Activated CD4-positive, alpha-beta T cell treated with anti-CD3 and anti-CD28 coated beads for 24 hours (primary cell): ENCODE measurements at regions not wholly inside any gene's neighbourhood (a gene's known extent, or its start where the extent isn't known, plus 50 kb on each side); places are given as distances from the start of the nearest gene placed in this dataset.
A peak's percentile ranks its signal among the peaks of the same experiment; 100 is the strongest.

Experiments
- DNase-seq, 2 donors: peaks; one replicate each; pipeline ENCODE4 v3.0.0-alpha.2; 2020; ENCODE audit warnings: low read depth in 2 of 2

DNA sequence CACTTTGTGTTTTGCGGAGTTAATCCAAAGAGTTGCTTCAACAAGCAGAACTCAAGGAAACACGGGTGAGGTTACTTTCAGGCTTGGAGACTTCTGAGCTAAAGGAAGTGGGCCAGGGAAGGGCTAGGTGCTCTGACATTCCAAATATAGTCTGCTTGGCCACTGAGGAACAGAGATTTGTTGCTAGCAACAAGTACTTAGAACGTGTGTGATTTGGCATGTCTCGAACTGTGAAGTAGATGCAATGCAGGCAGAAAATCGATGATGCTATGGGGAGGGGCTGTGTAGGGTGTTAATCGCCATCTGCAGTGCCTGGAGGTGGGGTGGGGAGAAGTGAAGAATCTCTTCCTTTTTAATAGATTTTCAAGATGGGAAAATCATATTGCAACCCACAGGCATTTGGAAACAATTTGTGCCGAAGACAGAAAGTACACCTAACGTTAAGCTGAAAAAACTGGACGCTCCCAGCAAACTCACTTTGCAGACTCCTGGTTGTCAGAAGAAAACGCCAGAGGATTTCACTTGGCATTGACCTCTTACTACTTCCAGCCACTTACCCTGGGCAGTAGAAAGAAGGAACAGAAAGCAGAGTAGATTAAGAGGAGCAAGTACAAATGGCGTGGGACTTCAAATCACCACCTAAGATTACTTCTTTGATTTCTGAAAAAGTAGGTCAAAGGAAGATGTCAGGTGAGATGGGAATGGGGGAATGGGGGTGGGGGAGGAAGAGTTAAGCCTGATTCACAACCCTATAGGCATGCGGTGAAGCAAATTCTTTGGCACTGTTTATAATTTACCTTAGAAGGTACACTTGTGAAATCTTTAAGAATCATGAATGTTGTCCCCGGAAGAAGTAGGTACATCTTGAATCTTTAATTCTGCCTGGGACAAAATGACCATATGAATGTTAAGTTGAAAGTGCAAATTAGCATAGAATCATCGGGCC, 314.1 kb downstream of the CD83 start:
- no peak for DNase-seq

DNA sequence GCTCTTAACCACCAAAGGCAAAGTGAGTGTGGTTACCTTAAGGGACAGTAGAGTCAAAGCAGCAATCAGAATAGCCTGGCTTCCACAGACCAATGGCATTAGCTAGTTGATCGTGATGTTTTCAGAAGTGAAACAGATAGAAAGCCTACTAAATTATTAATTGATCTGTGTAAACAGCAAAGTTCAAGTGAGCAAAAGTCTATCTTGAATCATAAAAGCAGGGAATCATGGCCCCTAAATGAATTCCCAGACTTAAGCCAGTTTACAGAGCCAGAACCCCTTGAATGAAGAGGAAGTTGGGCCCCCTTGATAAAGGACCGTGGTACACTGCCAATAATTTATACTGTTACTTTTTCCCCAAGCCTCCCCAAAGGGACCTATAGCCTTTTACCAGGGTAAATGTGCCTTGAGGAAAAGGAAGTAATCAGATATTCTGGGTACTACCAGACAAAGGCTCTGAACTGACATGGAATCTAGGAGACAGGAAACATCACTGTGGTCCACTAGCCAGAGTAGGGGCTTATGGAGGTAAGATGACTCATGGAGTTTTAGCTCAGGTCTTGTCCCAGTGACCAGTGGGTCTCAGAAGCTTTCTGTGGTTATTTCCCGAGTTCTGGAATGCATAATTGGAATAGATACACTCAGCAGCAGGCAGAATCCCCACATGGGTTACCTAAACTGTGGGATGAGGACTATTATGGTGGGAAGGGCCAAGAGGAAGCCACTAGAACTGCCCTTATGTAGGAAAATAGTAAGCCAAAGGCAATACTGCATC, 317.5 kb downstream of the CD83 start:
- no peak for DNase-seq

DNA sequence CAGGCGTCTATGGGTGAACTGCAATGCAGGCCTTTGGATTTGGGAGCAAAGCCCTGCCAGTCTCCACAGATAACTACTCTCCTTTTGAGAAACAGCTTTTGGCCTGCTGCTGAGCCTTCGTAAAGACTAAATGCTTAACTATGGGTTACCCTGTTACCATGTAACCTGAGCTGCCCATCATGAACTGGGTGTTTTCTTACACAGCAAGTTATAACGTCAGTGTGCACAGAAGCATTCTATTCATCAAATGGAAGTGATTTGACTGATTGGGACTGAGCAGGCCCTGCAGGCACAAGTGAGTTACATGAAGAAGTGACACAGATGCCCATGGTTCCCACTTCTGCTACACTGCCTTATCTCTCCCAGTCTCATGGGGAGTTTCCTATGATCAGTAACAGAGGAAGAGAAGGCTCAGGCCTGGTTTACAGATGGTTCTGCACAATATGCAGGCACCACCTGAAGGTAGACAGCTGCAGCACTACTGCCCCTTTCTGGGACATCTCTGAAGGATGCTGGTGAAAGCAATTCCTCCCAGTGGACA, 319.1 kb downstream of the CD83 start:
- DNase-seq: no peak

DNA sequence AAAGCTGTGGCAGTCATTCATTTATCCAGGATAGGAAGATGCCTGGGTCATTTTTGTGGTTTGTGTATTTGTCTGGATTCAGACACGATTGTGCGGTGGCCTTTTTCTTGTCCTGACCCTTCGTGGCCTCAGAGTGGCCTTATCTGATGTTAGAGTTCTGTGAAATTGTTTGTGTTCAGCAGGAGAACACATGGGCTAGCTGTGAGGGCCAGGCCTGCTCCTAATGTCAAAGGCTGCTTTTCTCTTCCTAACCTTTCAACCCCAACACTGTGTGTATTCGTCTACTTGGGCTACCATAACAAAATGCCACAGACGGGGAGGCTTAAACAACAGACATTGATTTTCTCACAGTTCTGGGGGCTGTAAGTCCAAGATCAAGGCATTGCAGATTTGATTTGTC, 321.8 kb downstream of the CD83 start:
- DNase-seq: no peak

DNA sequence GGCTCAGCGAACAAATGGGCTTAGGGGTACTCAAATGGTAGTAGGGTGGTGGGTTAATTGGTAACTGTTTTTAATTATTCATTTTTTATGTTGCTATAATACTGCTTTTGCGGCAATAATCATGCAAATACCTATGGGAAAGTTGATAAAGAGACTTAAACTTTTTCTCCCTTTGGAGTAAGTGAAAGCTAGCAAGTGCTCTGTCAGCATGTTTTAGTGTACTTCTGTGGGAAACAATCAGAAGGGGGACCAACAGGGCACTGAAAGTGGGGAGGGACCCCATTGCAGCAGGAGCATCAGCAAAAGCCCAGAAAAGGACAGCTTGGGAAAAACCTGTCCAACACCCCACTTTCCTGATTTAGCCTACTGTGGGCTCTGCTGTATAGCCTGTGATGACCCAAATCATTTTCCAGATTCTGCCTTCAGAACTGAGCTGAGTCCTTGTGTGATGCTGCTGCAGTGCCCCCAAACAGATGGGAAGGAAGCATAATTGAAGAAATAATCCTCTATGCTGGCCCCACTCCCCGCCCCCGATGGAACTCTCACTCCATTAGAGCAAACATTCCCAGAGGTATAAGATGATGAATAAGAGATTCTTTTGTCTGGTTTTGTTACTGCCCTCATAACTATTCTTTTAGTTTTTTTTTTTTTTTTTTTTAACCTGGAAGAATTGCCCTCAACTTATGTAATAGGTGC, 322.8 kb downstream of the CD83 start:
- DNase-seq: no peak

DNA sequence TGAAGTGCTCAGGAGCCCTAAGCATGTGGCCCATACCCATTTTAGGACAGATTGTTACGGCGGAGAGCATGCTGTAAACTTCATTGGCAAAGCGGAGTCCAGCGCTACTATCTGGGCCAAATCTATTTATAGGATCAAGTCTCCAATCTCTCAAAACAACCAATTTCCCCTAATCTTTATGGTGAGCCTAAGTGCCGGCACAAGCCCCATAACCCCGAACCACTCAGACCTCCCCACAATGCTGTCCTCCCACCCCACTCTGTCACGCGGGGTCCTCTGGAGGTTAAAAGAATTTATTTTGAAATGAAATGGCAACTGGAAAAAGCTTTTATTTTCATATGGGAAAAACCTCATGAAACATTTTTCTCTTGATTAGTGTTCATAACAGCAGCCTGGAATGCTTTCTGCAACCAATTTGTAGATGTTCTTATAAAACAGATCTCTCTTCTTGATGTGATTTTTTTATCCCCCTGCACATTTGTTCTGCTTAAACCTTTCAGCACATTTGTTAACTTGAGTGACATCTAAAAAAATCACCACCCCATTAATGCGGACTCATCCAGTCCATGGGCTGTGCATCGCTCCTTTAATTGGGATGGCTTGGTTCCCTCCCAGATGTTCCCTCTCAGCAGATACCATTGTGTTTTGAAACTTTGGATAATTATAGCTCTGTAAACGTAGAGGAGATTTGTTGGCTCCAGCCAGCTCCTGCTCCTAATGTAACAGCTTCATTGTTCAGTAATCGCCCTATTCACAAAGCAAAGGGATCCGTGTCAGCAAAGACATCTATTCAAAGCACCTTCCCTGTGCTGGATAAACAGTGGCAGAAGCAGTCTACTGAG, 323.6 kb downstream of the CD83 start:
- DNase-seq: no peak

DNA sequence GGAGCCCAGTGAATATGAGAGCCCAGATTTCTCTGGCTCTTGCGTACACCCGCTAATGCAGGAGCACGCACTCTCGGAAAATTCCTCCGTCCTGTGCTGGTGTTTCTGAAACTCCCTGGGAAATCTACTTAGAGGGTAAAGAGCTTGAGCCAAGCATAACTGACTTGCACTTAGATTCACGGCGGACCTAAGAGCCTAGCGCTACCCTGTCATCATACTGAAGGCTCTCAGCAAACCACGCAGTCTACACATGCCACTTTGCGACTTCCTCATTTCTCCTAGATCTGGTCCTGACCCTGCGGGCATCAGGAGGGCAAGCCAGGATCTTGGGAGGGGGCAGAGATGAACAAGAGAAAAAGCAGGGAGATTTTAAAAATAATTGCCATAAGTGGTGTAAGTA, 324.7 kb downstream of the CD83 start:
- DNase-seq: no peak

DNA sequence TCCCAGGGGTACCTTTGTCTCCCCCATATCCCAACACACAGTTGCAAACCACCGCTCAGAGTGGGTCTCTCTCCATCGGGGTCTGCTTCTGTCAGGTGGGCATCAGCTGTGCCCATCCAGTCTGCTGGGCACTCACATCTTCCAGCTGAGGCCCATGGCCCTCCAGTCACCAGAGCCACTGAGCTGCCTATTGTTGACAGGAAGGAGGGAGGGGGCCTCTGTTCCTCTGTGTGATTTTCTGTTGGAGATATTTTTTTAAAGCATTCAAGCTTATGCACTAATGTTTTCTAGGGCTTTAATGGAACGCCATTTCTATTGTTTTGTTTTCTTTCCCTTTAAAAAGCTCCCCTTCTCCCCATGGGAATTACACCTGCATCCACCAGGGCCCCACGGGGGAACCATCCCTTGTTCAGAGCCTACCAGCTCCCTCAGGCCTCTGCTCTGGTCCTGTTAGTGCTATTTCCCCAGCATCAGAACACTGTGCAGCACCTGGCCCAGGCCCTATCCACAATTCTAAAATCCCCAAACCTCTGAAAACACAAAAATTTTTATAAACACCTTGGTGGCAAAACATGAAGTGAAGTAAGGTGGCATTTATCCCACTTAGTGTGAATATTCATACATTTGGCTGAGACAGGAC, 326.2 kb downstream of the CD83 start:
- no peak for DNase-seq

DNA sequence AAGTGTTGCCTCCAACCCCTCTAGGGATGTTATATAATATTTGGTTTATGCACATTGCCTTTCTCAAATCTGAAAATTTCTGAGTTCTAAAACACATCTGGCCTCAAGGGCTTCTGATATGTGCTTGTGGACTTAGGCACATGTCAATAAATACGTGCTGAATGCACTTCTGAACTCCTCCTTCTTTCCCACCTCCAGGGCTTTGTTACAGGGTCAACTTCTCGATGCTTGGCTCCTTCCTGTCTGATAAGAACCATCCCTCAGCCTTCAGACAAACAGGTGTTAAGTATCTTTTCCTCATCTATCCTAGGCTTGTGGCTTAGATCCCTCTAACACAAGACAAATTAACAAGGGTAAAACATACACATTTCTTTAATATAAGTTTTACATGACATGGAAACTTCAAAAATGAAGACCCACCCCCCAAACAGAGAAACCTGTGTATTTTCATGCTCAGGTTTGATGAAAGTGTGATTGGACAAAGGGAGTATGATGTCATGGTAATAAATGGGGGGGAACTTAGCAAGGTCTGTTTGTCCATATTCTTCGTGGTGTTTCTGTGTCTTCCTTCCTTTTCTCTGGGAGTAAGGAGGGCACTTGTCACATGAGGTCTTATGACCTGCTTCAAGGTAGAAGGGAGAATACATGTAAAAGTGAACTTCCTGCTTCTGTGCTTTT, 326.9 kb downstream of the CD83 start:
- no peak for DNase-seq

DNA sequence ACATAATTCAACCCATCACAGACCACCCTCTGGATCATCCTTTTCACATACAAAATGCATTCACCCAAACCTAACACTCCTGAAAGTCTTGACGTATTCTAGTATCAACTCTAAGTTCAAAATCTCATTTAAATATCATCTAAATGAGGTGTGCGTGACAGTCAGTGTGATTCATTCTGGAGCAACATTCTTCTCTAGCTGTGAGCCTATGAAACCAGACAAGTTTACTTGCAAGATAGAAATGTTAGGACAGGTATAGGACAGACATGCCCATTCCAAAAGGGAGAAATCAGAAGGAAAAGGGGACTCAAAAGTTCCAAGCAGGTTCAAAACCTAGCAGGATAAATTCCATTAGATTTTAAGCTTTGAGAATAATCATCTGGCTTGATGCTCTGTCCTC, 329.7 kb downstream of the CD83 start:
- DNase-seq: no peak

DNA sequence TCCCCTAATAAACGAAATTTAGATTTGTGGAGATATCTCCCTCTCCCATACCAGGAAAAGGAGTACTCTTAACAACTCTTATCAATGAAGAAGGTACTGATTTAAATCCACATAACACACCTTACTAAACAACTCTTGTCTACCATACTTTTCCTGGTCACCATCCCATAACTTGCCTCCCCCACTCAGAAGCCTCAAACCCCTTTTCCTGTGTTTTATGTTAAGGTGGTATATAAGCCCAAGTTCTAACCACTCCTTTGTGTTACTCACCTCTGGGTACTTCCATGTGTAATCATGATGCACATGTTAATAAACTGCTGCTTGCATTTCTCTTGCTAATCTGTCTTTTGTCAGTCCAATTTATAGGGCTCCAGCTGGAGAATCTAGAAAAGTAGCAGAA, 330.7 kb downstream of the CD83 start:
- DNase-seq: no peak

DNA sequence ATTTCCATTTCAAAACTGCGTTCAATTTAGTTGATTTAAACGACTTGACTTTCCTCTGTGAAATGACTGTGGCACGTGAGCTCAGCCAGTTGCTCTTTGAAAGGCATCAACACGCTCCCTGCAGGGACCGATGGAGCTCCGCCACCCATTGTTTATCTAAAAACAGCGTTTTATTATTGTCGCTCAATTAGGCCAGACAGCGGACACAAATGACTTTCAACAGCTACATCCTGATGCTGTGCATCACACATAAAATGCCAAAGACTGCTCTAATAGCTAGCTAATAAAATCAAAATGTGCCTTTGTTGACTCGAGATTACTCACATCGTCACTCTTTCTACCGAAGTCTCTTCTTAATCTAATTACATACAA, 332.5 kb downstream of the CD83 start:
- no peak for DNase-seq

DNA sequence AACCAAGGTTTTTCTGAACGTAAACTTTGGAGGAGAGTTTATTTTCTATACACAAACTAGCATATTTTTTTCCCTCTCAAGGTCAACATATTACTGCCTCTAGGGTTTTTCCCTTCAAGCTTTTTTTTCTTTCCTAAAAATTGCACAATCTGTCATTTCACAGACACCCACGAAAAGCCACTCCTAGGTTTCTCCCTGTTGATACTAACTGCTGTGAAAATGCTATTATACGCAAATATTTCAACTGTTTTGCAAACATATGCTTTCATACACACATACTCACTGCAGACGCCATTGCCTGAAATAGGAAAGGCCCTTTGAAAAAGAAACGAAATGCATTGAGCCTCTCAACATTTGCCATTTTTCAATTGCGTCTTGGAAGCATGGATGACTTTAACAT, 333.0 kb downstream of the CD83 start:
- no peak for DNase-seq

DNA sequence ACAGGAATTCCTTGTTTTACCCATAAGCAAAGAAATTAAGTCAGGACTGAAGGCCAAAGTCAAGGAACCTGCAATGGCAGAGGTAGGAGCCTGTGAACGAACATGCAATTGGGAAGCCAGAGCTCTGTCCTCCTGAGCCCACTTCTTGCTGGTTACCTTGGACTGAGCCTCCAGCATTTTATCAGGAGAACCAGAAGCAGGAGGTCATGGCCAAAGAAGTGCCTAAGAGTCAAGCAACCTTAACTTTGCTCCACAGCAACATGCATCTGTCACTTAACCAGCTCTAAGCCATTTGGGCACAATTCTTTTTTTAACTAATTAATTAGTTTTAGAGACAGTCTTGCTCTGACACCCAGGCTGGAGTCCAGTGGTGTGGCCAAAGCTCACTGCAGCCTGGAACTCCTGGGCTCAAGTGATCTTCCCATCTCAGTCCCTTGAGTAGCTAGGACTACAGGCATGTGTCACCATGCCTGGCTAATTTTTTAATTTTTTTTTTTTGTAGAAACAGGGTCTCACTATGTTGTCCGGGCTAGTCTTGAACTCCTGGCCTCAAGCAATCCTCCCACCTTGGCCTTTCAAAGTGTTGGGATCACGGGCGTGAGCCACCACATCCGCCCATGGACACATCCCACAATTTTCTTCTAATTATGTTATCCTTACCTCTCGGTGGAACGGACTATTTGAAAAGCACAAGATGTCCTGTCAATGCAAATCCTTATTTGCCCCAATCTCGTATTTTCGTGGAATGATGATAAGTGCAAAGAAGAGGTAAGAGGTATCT, 334.2 kb downstream of the CD83 start:
- DNase-seq: no peak

DNA sequence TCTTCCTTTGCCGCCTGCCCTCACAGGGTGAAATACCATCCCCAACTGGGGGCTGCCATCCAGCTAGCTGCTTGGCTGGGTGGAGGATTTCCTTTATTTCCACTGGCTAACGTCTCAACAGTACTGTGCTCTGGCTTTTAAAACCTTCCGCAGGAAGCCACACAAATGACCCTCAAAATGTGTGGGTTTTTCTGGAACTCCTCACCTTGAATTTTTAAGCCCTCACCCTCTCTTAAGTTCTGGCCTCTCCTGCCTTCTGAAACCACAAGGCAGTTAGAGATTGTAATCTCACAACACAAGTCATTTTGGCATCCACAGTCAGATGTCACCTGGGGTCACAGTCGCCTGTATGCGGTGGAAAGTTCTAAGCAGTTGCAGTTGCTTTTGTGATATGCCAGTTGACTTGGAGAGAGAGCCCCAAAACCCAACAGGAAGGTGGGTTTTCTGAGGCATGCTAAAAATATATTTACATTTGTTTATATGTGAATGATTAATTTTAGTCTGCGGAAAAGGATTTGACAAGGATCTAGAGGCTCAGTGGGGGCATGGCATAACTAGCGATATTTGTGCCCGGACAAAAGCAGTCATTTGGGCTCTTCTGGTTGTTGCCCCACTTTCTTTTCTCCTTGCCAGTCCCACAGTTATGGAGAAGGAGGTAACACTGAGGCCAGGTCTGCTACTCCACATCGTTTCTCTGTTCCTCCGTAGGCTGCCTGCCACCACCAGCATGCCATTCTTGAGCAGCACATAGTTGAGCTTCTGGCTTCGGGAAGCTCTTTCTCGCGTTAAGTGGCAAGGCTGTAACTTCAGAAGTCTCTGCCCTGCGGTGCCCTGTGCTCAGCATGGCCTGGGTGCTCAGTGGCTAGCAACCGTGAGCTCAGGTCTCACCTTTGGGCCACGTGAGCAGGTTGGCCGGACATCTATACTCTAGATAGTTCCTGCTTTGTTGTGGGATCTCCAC, 335.3 kb downstream of the CD83 start:
- DNase-seq: peak; percentile 26 to 31

DNA sequence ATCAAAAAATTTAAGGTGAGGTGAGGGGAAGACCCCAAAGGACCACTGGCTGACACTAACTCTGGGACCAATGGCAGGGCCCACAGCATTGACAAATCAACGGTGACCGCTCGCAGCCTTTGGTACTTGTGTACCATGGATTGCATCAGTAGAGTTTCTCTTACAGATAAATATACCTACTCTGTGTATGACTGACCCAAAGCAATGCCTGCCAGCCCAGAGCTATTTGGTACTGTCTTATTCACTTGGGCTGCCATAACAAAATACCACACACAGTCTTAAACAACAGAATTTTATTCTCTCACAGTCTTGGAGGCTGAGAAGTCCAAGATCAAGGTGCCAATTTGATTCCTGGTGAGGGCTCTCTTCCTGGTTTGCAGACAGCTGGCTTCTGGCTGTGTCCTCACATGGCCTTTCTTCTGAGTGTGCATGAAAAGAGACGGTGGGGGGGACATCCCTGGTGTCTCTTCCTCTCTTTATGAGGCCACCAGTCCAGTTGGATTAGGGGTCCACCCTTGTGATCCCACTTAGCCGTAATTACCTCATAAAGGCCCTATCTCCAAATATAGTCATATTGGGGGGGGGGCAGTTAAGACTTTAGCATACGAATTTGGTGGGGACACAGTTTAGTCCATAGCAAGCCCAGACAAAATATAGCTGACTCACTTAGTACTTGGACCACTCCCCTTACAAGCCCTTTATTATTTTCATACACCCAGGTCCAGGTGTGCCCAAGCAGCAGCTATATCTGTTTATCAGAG, 336.3 kb downstream of the CD83 start:
- no peak for DNase-seq

DNA sequence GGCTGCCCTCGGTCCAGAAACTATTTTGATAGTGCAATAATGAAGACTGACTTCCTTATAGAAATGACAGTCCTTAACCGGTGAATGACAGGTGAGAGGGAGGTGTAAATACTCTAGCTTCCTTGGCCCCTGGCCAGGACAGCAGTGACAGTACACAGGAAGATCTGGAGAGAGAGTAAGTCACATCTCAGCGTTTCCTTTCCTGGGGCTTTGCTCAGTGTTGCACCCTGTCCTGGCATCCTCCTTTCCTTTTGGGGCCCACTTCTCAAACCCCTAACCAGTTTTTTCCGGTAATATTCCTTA, 336.9 kb downstream of the CD83 start:
- peak in 1 of 2 donors; percentile 29 for DNase-seq

DNA sequence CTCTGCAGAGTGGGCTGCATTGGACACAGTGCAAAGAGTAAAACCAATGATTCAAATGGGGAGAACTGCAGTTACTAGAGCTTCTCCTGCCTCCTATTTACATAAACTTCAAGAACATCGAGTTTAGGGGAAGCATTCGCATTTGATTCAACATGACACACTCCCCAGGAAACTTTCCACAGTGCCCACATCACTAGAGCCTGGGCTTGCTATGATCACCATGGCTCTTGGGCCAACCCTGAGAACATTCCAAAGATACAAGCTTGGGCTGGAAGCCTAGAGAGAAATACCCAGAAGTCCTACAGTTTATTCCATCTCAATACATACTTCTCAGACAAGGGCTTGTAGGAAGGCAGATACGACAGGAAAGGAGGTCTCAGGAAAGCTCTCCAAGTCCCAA, 337.9 kb downstream of the CD83 start:
- no peak for DNase-seq
